ENCODE measurements at regions not wholly inside any gene's neighbourhood (a gene's known extent, or its start where the extent isn't known, plus 50 kb on each side); places are given as distances from the start of the nearest gene placed in this dataset.

- H3K27me3 ChIP-seq: peaks cover 0 to 8% of the 10 kb centered on the region in 2 donors
These were observed 91.7 kb downstream of the AIPL1 start for GRCh38 chr17:6343191-6343590.

GRCh38 chr17:6340708-6341107 is 94.2 kb downstream of the AIPL1 start:
- Histone ChIP-seq H3K4me1 (no peaks in the 10 kb centered on the region), H3K27ac (no peak overlapping the region), H3K27me3 (peaks cover 0 to 15% of the 10 kb centered on the region in 2 donors), H3K4me3 (no peak overlapping the region), H3K36me3 (no peaks in the 10 kb centered on the region), H3K9me3 (no peaks in the 10 kb centered on the region)
- TF ChIP-seq CTCF (IDR thresholded peaks at IDR 0.05): no peak
- no peak for TF ChIP-seq POLR2AphosphoS5 (IDR thresholded peaks at IDR 0.05)
- intact Hi-C loops (cut with DNase I; ENCODE audit: low total_unique reads): no loop called here
- no peak for DNase-seq (ENCODE audit: low spot score in 2 of 2)

More at GRCh38 chr17:6343191-6343590, 91.7 kb downstream of the AIPL1 start:
- no peak for TF ChIP-seq CTCF (IDR thresholded peaks at IDR 0.05)
- no peak for TF ChIP-seq POLR2A (IDR thresholded peaks at IDR 0.05)
- no peak for TF ChIP-seq POLR2AphosphoS5 (IDR thresholded peaks at IDR 0.05)
- Histone ChIP-seq H3K36me3 (no peaks in the 10 kb centered on the region), H3K27ac (no peak overlapping the region), H3K4me1 (no peaks in the 10 kb centered on the region), H3K4me3 (no peak overlapping the region), H3K9me3 (no peaks in the 10 kb centered on the region)
- intact Hi-C loops (cut with DNase I; ENCODE audit: low total_unique reads): no loop called here
- DNase-seq (ENCODE audit: low spot score in 2 of 2): no peak

- DNase-seq (ENCODE audit: low spot score in 2 of 2): no peak
- Histone ChIP-seq H3K4me1 (no peaks in the 10 kb centered on the region), H3K27me3 (peaks cover 0 to 22% of the 10 kb centered on the region in 2 donors), H3K4me3 (no peak overlapping the region), H3K27ac (no peak overlapping the region), H3K9me3 (peaks cover 0 to 4% of the 10 kb centered on the region in 2 donors), H3K36me3 (no peaks in the 10 kb centered on the region)
- TF ChIP-seq CTCF (IDR thresholded peaks at IDR 0.05) (no peak), POLR2A (IDR thresholded peaks at IDR 0.05) (no peak)
- intact Hi-C loops (cut with DNase I; ENCODE audit: low total_unique reads): no loop called here
These were observed 100.5 kb downstream of the AIPL1 start for GRCh38 chr17:6334386-6334785.

- peaks cover 0 to 4% of the 10 kb centered on the region in 2 donors for H3K9me3 ChIP-seq
- intact Hi-C loops (cut with DNase I; ENCODE audit: low total_unique reads): no loop called here
- H3K36me3 ChIP-seq: no peaks in the 10 kb centered on the region
- no peak overlapping the region for H3K27ac ChIP-seq
- DNase-seq (ENCODE audit: low spot score in 2 of 2): no peak
- peaks cover 0 to 18% of the 10 kb centered on the region in 2 donors for H3K27me3 ChIP-seq
- H3K4me1 ChIP-seq: no peaks in the 10 kb centered on the region
- H3K4me3 ChIP-seq: no peak overlapping the region
- TF ChIP-seq POLR2A (IDR thresholded peaks at IDR 0.05) (no peak), CTCF (IDR thresholded peaks at IDR 0.05) (no peak), POLR2AphosphoS5 (IDR thresholded peaks at IDR 0.05) (no peak)
These were observed 104.0 kb downstream of the AIPL1 start for GRCh38 chr17:6330936-6331335.

GRCh38 chr17:6328279-6328678 is 106.6 kb downstream of the AIPL1 start:
- H3K27ac ChIP-seq: peak overlapping the region in 1 of 2 donors; percentile 68
- no peak for DNase-seq (ENCODE audit: low spot score in 2 of 2)
- H3K4me3 ChIP-seq: no peak overlapping the region
- intact Hi-C loops (cut with DNase I; ENCODE audit: low total_unique reads): no loop called here
- H3K4me1 ChIP-seq: no peaks in the 10 kb centered on the region
- H3K27me3 ChIP-seq: peaks cover 0 to 30% of the 10 kb centered on the region in 2 donors
- H3K36me3 ChIP-seq: no peaks in the 10 kb centered on the region
- H3K9me3 ChIP-seq: peaks cover 0 to 4% of the 10 kb centered on the region in 2 donors
- TF ChIP-seq POLR2AphosphoS5 (IDR thresholded peaks at IDR 0.05) (no peak), POLR2A (IDR thresholded peaks at IDR 0.05) (no peak), CTCF (IDR thresholded peaks at IDR 0.05) (no peak)
